ENCODE measurements at regions not wholly inside any gene's neighbourhood (a gene's known extent, or its start where the extent isn't known, plus 50 kb on each side); places are given as distances from the start of the nearest gene placed in this dataset.
"Not testable (repeated sequence)": the region's sequence is repeated elsewhere in the genome, so short reads cannot be mapped to it uniquely, and the experiment has no call there.

GRCh38 chr9:75687359-75687953 lies 203.0 kb upstream of the PCSK5 start:
- no peak for DNase-seq (ENCODE audit: low read depth)
- no peak overlapping the region for H3K4me3 ChIP-seq (ENCODE audit: low read depth, low read length)
- TF ChIP-seq CTCF (IDR thresholded peaks at IDR 0.05; ENCODE audit: insufficient read depth, low read length), result no peak

GRCh38 chr9:75690551-75690950 lies 199.9 kb upstream of the PCSK5 start:
- not testable (repeated sequence) for H3K4me3 ChIP-seq (ENCODE audit: low read depth, low read length); DNase-seq (ENCODE audit: low read depth)

GRCh38 chr9:75691408-75691807 lies 199.1 kb upstream of the PCSK5 start:
- TF ChIP-seq CTCF (IDR thresholded peaks at IDR 0.05; ENCODE audit: insufficient read depth, low read length), result no peak
- no peak overlapping the region for H3K4me3 ChIP-seq (ENCODE audit: low read depth, low read length)
- DNase-seq (ENCODE audit: low read depth), result no peak

GRCh38 chr9:75692309-75692708 lies 198.2 kb upstream of the PCSK5 start:
- no peak overlapping the region for H3K4me3 ChIP-seq (ENCODE audit: low read depth, low read length)

GRCh38 chr9:75695921-75696320 lies 194.6 kb upstream of the PCSK5 start:
- DNase-seq (ENCODE audit: low read depth), result no peak
- no peak for TF ChIP-seq CTCF (IDR thresholded peaks at IDR 0.05; ENCODE audit: insufficient read depth, low read length)
- no peak overlapping the region for H3K4me3 ChIP-seq (ENCODE audit: low read depth, low read length)

More at GRCh38 chr9:75692309-75692708, 198.2 kb upstream of the PCSK5 start:
- no peak for DNase-seq (ENCODE audit: low read depth)
- no peak for TF ChIP-seq CTCF (IDR thresholded peaks at IDR 0.05; ENCODE audit: insufficient read depth, low read length)

GRCh38 chr9:75699017-75699416 lies 191.5 kb upstream of the PCSK5 start:
- DNase-seq (ENCODE audit: low read depth), result no peak
- no peak for TF ChIP-seq CTCF (IDR thresholded peaks at IDR 0.05; ENCODE audit: insufficient read depth, low read length)
- H3K4me3 ChIP-seq (ENCODE audit: low read depth, low read length), result no peak overlapping the region

- no peak for TF ChIP-seq CTCF (IDR thresholded peaks at IDR 0.05; ENCODE audit: insufficient read depth, low read length)
- no peak for DNase-seq (ENCODE audit: low read depth)
- H3K4me3 ChIP-seq (ENCODE audit: low read depth, low read length), result no peak overlapping the region
These were observed 190.7 kb upstream of the PCSK5 start for GRCh38 chr9:75699625-75700251.

Data from fibroblast of the aortic adventitia (primary cell).